ENCODE measurements at regions not wholly inside any gene's neighbourhood (a gene's known extent, or its start where the extent isn't known, plus 50 kb on each side); places are given as distances from the start of the nearest gene placed in this dataset.

- Mint-ChIP-seq H3K9me3 (peaks cover 4% of the 10 kb centered on the region), H3K27ac (no peak overlapping the region), H3K4me3 (no peak overlapping the region), H3K36me3 (no peaks in the 10 kb centered on the region), H3K27me3 (no peaks in the 10 kb centered on the region), H3K4me1 (peaks cover 16% of the 10 kb centered on the region)
- CTCF ChIA-PET, result no interaction called here
- DNase-seq, result no peak
Observed at GRCh38 chr16:26261621-26262020, 569.9 kb downstream of the HS3ST4 start.

- Mint-ChIP-seq H3K4me3 (no peak overlapping the region), H3K36me3 (no peaks in the 10 kb centered on the region), H3K9me3 (peaks cover 4% of the 10 kb centered on the region), H3K27me3 (no peaks in the 10 kb centered on the region), H3K27ac (no peak overlapping the region), H3K4me1 (peaks cover 16% of the 10 kb centered on the region)
- no peak for DNase-seq
- CTCF ChIA-PET, result no interaction called here
Observed at GRCh38 chr16:26263406-26263805, 571.6 kb downstream of the HS3ST4 start.

GRCh38 chr16:26267641-26268040, 575.9 kb downstream of the HS3ST4 start:
- peaks cover 1% of the 10 kb centered on the region for H3K9me3 Mint-ChIP-seq
- H3K36me3 Mint-ChIP-seq, result no peaks in the 10 kb centered on the region
- CTCF ChIA-PET, result no interaction called here
- no peak for DNase-seq
- H3K4me3 Mint-ChIP-seq, result no peak overlapping the region
- H3K27ac Mint-ChIP-seq, result no peak overlapping the region
- H3K27me3 Mint-ChIP-seq, result no peaks in the 10 kb centered on the region
- H3K4me1 Mint-ChIP-seq, result peaks cover 29% of the 10 kb centered on the region

- Mint-ChIP-seq H3K4me3 (no peak overlapping the region), H3K36me3 (no peaks in the 10 kb centered on the region), H3K4me1 (peaks cover 21% of the 10 kb centered on the region), H3K9me3 (peaks cover 1% of the 10 kb centered on the region), H3K27ac (no peak overlapping the region), H3K27me3 (no peaks in the 10 kb centered on the region)
- CTCF ChIA-PET, result no interaction called here
- DNase-seq, result no peak
Observed at GRCh38 chr16:26269673-26270072, 577.9 kb downstream of the HS3ST4 start.

- no peak for DNase-seq
- Mint-ChIP-seq H3K4me1 (peaks cover 21% of the 10 kb centered on the region), H3K4me3 (no peak overlapping the region), H3K27me3 (no peaks in the 10 kb centered on the region), H3K27ac (no peak overlapping the region), H3K9me3 (peaks cover 1% of the 10 kb centered on the region), H3K36me3 (no peaks in the 10 kb centered on the region)
- CTCF ChIA-PET, result no interaction called here
Observed at GRCh38 chr16:26273607-26274006, 581.8 kb downstream of the HS3ST4 start.

- CTCF ChIA-PET, result no interaction called here
Observed at GRCh38 chr16:26275021-26275590, 583.3 kb downstream of the HS3ST4 start.

GRCh38 chr16:26276289-26276688, 584.5 kb downstream of the HS3ST4 start:
- no peak for DNase-seq
- H3K9me3 Mint-ChIP-seq, result no peaks in the 10 kb centered on the region
- H3K27me3 Mint-ChIP-seq, result peaks cover 5% of the 10 kb centered on the region
- no peak overlapping the region for H3K4me3 Mint-ChIP-seq
- no peak overlapping the region for H3K27ac Mint-ChIP-seq
- no peaks in the 10 kb centered on the region for H3K4me1 Mint-ChIP-seq
- no peaks in the 10 kb centered on the region for H3K36me3 Mint-ChIP-seq
- CTCF ChIA-PET, result no interaction called here

More at GRCh38 chr16:26275021-26275590, 583.3 kb downstream of the HS3ST4 start:
- H3K27me3 Mint-ChIP-seq, result peaks cover 5% of the 10 kb centered on the region
- peaks cover 1% of the 10 kb centered on the region for H3K9me3 Mint-ChIP-seq
- no peak overlapping the region for H3K27ac Mint-ChIP-seq
- H3K4me1 Mint-ChIP-seq, result peaks cover 9% of the 10 kb centered on the region
- H3K4me3 Mint-ChIP-seq, result no peak overlapping the region
- no peak for DNase-seq
- no peaks in the 10 kb centered on the region for H3K36me3 Mint-ChIP-seq

GRCh38 chr16:26281381-26282110, 589.8 kb downstream of the HS3ST4 start:
- Mint-ChIP-seq H3K36me3 (no peaks in the 10 kb centered on the region), H3K27me3 (peaks cover 5% of the 10 kb centered on the region), H3K4me3 (no peak overlapping the region), H3K27ac (no peak overlapping the region), H3K4me1 (no peaks in the 10 kb centered on the region), H3K9me3 (no peaks in the 10 kb centered on the region)
- DNase-seq, result no peak
- CTCF ChIA-PET, result no interaction called here

- Mint-ChIP-seq H3K4me1 (no peaks in the 10 kb centered on the region), H3K9me3 (no peaks in the 10 kb centered on the region), H3K36me3 (no peaks in the 10 kb centered on the region), H3K4me3 (no peak overlapping the region), H3K27me3 (no peaks in the 10 kb centered on the region), H3K27ac (no peak overlapping the region)
- DNase-seq, result no peak
- CTCF ChIA-PET, result no interaction called here
Observed at GRCh38 chr16:26295625-26296304, 604.0 kb downstream of the HS3ST4 start.

GRCh38 chr16:26301516-26301915, 609.8 kb downstream of the HS3ST4 start:
- DNase-seq, result no peak
- Mint-ChIP-seq H3K36me3 (no peaks in the 10 kb centered on the region), H3K27me3 (no peaks in the 10 kb centered on the region), H3K4me3 (no peak overlapping the region), H3K4me1 (no peaks in the 10 kb centered on the region), H3K9me3 (no peaks in the 10 kb centered on the region), H3K27ac (no peak overlapping the region)
- CTCF ChIA-PET, result no interaction called here

GRCh38 chr16:26316683-26317464, 625.1 kb downstream of the HS3ST4 start:
- Mint-ChIP-seq H3K36me3 (no peaks in the 10 kb centered on the region), H3K4me1 (no peaks in the 10 kb centered on the region), H3K4me3 (no peak overlapping the region), H3K9me3 (no peaks in the 10 kb centered on the region), H3K27me3 (no peaks in the 10 kb centered on the region), H3K27ac (no peak overlapping the region)
- DNase-seq, result no peak
- CTCF ChIA-PET, result no interaction called here

GRCh38 chr16:26317885-26318284, 626.1 kb downstream of the HS3ST4 start:
- no peaks in the 10 kb centered on the region for H3K9me3 Mint-ChIP-seq
- no peak for DNase-seq
- H3K36me3 Mint-ChIP-seq, result no peaks in the 10 kb centered on the region
- no peaks in the 10 kb centered on the region for H3K27me3 Mint-ChIP-seq
- no peaks in the 10 kb centered on the region for H3K4me1 Mint-ChIP-seq
- H3K27ac Mint-ChIP-seq, result no peak overlapping the region
- CTCF ChIA-PET, result no interaction called here
- H3K4me3 Mint-ChIP-seq, result no peak overlapping the region

- Mint-ChIP-seq H3K27me3 (peaks cover 7% of the 10 kb centered on the region), H3K27ac (no peak overlapping the region), H3K4me3 (no peak overlapping the region), H3K4me1 (no peaks in the 10 kb centered on the region), H3K9me3 (peaks cover 1% of the 10 kb centered on the region), H3K36me3 (no peaks in the 10 kb centered on the region)
- no peak for DNase-seq
- CTCF ChIA-PET, result no interaction called here
Observed at GRCh38 chr16:26330654-26331053, 638.9 kb downstream of the HS3ST4 start.

GRCh38 chr16:26334218-26335111, 642.7 kb downstream of the HS3ST4 start:
- no peaks in the 10 kb centered on the region for H3K4me1 Mint-ChIP-seq
- H3K36me3 Mint-ChIP-seq, result no peaks in the 10 kb centered on the region
- CTCF ChIA-PET, result interaction anchor here (1.1 to 2.0 kb wide), 2 partner anchors 14 to 311 kb away, joined by 3 to 5 read pairs; no protein-coding TSS in a partner anchor
- H3K4me3 Mint-ChIP-seq, result no peak overlapping the region
- H3K27me3 Mint-ChIP-seq, result peaks cover 4% of the 10 kb centered on the region
- no peak for DNase-seq
- no peak overlapping the region for H3K27ac Mint-ChIP-seq
- no peaks in the 10 kb centered on the region for H3K9me3 Mint-ChIP-seq
